Activated CD8-positive, alpha-beta T cell treated with anti-CD3 and anti-CD28 coated beads for 36 hours (primary cell): ENCODE measurements at regions not wholly inside any gene's neighbourhood (a gene's known extent, or its start where the extent isn't known, plus 50 kb on each side); places are given as distances from the start of the nearest gene placed in this dataset.

Experiments
- ATAC-seq: fragments of 200-7000 bp; cut with Tn5 transposase; one replicate; pipeline ENCODE4 v1.10.0; 2021; ENCODE audit warnings: mild to moderate bottlenecking, moderate library complexity
- CTCF ChIA-PET: fragments of 350-600 bp; sonication (Branson Sonifier 250); formaldehyde crosslinking; loops from one replicate; lab custom pipeline; 2021; ENCODE audit warnings: antibody characterized with exemption; lab: Charles Lee
- POLR2A ChIA-PET: fragments of 350-600 bp; sonication (Branson Sonifier 250); formaldehyde crosslinking; loops from one replicate; lab custom pipeline; 2021; ENCODE audit warnings: antibody characterized with exemption; lab: Charles Lee
- DNase-seq: peaks from one replicate; pipeline ENCODE4 v3.0.0-alpha.2; 2020
- H3K27ac Mint-ChIP-seq: one replicate; pipeline ENCODE4 v1.8.0; 2021; ENCODE audit warnings: mild to moderate bottlenecking, mixed read lengths
- H3K27me3 Mint-ChIP-seq: one replicate; pipeline ENCODE4 v1.8.0; 2021; ENCODE audit warnings: mixed read lengths
- H3K36me3 Mint-ChIP-seq: one replicate; pipeline ENCODE4 v1.8.0; 2021; ENCODE audit warnings: low read depth, mixed read lengths
- H3K4me1 Mint-ChIP-seq: one replicate; pipeline ENCODE4 v1.8.0; 2021; ENCODE audit warnings: low read depth, mixed read lengths
- H3K4me3 Mint-ChIP-seq: one replicate; pipeline ENCODE4 v1.8.0; 2021; ENCODE audit warnings: mild to moderate bottlenecking, moderate library complexity, mixed read lengths
- H3K9me3 Mint-ChIP-seq: one replicate; pipeline ENCODE4 v1.8.0; 2021; ENCODE audit warnings: mixed read lengths
- intact Hi-C: fragments of 100-400 bp; cut with micrococcal nuclease; formaldehyde crosslinking; loops from one replicate; pipeline ENCODE4 v1.10.0; 2022
- TF ChIP-seq, protein P1 (sequence below): fragments of 200-600 bp; IDR thresholded peaks from one replicate; pipeline ENCODE4 v1.8.0; 2022; ENCODE audit warnings: antibody characterized with exemption, mild to moderate bottlenecking

DNA sequence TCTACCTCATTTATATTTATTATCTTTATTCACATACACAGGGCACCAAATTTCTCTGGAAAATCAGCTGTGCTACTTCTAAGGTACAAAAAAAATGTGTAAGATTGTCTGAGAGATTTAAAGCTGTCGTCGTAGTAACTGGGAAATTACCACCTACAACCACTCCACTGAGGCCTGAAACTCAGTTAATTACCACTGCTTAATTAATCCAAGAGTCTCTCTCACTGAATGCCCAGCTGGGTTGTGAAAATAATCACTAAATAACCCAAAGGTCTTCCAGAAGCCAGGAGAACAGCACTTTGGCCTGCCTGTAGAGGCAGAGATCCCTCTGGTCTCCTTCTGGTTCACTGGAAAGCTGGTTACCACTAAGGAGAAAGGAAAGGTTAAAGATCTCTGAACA lies 207.2 kb upstream of the TMPO start:
- ATAC-seq = no peak
- intact Hi-C loops = no loop called here
- Mint-ChIP-seq H3K4me3 (no peak overlapping the region), H3K27me3 (peaks cover 6% of the 10 kb centered on the region), H3K36me3 (no peaks in the 10 kb centered on the region), H3K27ac (no peak overlapping the region), H3K9me3 (no peaks in the 10 kb centered on the region), H3K4me1 (no peaks in the 10 kb centered on the region)
- ChIA-PET POLR2A (no interaction called here), CTCF (no interaction called here)
- TF ChIP-seq, protein P1, sequence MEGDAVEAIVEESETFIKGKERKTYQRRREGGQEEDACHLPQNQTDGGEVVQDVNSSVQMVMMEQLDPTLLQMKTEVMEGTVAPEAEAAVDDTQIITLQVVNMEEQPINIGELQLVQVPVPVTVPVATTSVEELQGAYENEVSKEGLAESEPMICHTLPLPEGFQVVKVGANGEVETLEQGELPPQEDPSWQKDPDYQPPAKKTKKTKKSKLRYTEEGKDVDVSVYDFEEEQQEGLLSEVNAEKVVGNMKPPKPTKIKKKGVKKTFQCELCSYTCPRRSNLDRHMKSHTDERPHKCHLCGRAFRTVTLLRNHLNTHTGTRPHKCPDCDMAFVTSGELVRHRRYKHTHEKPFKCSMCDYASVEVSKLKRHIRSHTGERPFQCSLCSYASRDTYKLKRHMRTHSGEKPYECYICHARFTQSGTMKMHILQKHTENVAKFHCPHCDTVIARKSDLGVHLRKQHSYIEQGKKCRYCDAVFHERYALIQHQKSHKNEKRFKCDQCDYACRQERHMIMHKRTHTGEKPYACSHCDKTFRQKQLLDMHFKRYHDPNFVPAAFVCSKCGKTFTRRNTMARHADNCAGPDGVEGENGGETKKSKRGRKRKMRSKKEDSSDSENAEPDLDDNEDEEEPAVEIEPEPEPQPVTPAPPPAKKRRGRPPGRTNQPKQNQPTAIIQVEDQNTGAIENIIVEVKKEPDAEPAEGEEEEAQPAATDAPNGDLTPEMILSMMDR = no peak
- DNase-seq = no peak

DNA sequence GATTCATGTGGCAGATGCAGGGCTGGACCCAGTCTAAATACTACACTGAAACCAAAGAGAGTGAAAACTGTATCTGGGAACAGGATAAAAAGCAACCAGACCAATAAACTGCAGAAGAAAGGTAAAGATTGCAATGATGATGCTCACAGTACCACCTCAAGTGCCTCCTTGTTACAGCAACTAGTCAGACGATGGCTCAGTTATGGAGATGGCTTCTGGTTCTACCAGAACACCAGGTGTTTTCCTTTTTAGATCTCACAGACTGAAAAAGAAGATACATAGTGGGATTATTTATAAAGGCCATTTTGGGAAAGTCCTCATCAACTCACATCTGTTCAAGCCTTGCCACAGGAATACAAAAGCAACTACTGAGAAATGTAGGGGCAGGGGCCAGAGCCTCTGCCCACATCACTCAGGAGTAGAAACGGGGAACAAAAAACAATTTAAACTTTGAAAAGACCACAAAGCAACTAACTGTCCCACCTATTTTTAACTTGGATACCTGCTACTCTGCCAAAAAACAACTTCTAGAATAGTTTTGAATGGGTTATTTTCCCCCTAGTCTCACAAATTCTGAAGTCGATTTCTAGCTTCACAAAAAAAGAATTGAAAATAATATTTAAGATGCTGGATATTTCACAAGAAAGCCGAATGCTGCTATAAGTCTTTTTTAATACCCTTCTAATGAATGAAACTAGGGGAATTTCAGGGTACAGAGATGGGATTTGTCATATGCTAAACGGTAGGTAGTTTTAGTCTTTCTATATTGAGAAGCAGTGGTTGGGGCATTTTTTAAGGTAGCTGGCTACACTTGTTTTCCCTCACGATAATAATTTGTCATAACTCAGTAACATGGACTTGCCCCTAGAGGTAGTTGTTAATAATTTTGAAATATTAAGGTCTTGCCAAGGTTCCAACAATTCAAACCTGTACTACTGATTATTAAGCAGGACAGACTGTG lies 197.2 kb upstream of the TMPO start:
- Mint-ChIP-seq H3K4me3 (no peak overlapping the region), H3K27me3 (no peaks in the 10 kb centered on the region), H3K36me3 (no peaks in the 10 kb centered on the region), H3K4me1 (no peaks in the 10 kb centered on the region), H3K9me3 (no peaks in the 10 kb centered on the region), H3K27ac (no peak overlapping the region)
- ATAC-seq (no peak), DNase-seq (no peak)
- TF ChIP-seq, protein P1 = no peak
- ChIA-PET POLR2A (no interaction called here), CTCF (no interaction called here)
- intact Hi-C loops = no loop called here

DNA sequence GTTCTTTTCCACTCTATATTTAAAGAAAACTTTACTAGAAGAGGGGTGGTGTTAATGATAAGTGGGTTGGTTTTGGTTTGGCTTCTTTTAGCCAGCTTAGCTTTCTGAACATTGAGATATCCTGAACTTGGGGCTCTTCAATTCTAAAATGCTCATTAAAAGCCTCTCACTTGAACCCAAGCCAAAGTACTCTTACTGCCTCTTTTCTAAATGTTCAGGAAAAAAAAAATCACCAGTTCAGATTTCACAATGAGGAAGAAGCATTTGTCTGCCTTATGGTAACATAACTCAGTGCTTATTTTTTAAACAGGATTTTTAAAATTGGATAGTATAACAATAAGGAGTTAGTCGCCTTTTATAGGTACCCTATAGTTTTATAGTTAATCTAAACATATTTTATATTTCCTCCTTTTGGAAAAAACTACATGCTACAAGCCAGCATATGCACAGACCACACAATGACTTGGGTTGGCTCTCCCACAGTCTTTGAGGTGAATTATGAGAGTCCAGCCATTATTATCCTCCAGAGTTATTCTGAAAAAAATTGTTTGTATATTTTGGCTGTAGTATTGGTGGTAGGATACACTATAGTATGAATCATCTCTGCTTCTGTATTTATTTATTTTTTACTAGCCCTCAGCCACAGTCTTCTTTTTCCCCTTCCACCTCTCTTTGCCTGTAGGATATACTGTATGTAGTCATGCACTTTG lies 195.5 kb upstream of the TMPO start:
- intact Hi-C loops = no loop called here
- TF ChIP-seq, protein P1 = no peak
- H3K36me3 Mint-ChIP-seq = no peaks in the 10 kb centered on the region
- no peak overlapping the region for H3K4me3 Mint-ChIP-seq
- ATAC-seq (no peak), DNase-seq (no peak)
- H3K9me3 Mint-ChIP-seq = no peaks in the 10 kb centered on the region
- no peak overlapping the region for H3K27ac Mint-ChIP-seq
- H3K27me3 Mint-ChIP-seq = no peaks in the 10 kb centered on the region
- H3K4me1 Mint-ChIP-seq = no peaks in the 10 kb centered on the region
- CTCF ChIA-PET = no interaction called here
- POLR2A ChIA-PET = no interaction called here

DNA sequence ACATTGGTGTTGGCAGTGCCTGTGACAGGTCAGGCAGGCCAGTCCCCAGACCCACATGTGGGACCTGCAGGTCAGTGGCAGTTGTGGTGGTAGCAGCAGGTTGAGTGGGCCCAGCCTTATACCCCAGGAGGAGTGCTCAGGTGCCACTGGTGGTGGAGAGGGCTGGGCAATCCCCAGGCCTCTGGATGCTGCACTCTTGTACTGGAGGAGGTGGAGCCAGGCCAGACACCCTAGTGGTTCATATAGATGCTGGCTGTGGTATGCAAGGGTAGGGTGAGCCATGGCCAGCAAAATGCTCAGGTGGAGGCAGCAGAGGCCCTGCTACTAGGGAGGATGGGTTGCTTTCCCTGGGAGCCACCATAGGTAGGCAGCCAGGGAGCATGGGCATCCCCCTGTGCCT lies 190.4 kb upstream of the TMPO start:
- Mint-ChIP-seq H3K4me3 (no peak overlapping the region), H3K27me3 (peaks cover 5% of the 10 kb centered on the region), H3K9me3 (no peaks in the 10 kb centered on the region), H3K4me1 (no peaks in the 10 kb centered on the region), H3K36me3 (no peaks in the 10 kb centered on the region), H3K27ac (no peak overlapping the region)
- ChIA-PET POLR2A (no interaction called here), CTCF (no interaction called here)
- no peak for DNase-seq
- intact Hi-C loops = no loop called here
- ATAC-seq = no peak
- TF ChIP-seq, protein P1 = no peak

DNA sequence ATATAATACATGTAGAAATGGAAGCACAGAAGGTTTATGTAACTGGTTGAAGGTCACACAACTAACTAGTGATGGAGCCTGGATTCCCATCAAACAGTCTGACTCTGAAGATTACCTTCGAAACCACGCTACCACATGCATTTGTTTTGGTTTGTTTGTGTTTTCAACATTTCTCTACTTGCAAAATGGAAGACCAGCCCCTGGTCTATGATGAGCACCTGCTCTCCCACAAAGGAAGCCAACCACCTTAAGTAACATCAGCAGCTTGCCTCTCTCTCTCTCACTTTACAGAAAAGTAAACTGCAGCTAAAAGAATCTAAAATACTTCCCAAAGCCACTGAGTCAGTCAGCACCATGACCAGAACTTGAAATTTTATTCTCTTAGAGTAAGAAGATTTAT lies 186.9 kb upstream of the TMPO start:
- intact Hi-C loops = no loop called here
- peaks cover 10% of the 10 kb centered on the region for H3K27me3 Mint-ChIP-seq
- no peak overlapping the region for H3K27ac Mint-ChIP-seq
- ATAC-seq = no peak
- ChIA-PET CTCF (no interaction called here), POLR2A (no interaction called here)
- no peak overlapping the region for H3K4me3 Mint-ChIP-seq
- TF ChIP-seq, protein P1 = no peak
- H3K36me3 Mint-ChIP-seq = no peaks in the 10 kb centered on the region
- no peaks in the 10 kb centered on the region for H3K4me1 Mint-ChIP-seq
- no peaks in the 10 kb centered on the region for H3K9me3 Mint-ChIP-seq
- DNase-seq = no peak
